PFSK-1 (cell line): ENCODE measurements at regions not wholly inside any gene's neighbourhood (a gene's known extent, or its start where the extent isn't known, plus 50 kb on each side); places are given as distances from the start of the nearest gene placed in this dataset.

ENCODE experiments used
- POLR2AphosphoS5 ChIP-seq: IDR thresholded peaks from 2 replicates; pipeline ENCODE4 v1.6.1; 2012; ENCODE audit warnings: low read depth, mild to moderate bottlenecking, control low read depth, low read length, moderate library complexity
- TAF1 ChIP-seq: IDR thresholded peaks from 2 replicates; pipeline ENCODE4 v1.6.1; 2012; ENCODE audit warnings: low read length, control low read depth, borderline replicate concordance; ENCODE audit not compliant: insufficient read depth
- TF ChIP-seq, protein P1 (sequence below), 2 experiments: IDR thresholded peaks; 2 replicates each; pipeline versions ENCODE4 v1.6.1 to v1.8.0; 2011 to 2012; ENCODE audit warnings: low read depth in 2 of 2, low read length in 2 of 2, control low read depth in 1 of 2, inconsistent platforms in 1 of 2, mild to moderate bottlenecking in 1 of 2, moderate library complexity in 1 of 2; ENCODE audit not compliant: insufficient read depth in 1 of 2

- TF ChIP-seq POLR2AphosphoS5, result no peak
- no peak for TF ChIP-seq TAF1
- TF ChIP-seq, protein P1, sequence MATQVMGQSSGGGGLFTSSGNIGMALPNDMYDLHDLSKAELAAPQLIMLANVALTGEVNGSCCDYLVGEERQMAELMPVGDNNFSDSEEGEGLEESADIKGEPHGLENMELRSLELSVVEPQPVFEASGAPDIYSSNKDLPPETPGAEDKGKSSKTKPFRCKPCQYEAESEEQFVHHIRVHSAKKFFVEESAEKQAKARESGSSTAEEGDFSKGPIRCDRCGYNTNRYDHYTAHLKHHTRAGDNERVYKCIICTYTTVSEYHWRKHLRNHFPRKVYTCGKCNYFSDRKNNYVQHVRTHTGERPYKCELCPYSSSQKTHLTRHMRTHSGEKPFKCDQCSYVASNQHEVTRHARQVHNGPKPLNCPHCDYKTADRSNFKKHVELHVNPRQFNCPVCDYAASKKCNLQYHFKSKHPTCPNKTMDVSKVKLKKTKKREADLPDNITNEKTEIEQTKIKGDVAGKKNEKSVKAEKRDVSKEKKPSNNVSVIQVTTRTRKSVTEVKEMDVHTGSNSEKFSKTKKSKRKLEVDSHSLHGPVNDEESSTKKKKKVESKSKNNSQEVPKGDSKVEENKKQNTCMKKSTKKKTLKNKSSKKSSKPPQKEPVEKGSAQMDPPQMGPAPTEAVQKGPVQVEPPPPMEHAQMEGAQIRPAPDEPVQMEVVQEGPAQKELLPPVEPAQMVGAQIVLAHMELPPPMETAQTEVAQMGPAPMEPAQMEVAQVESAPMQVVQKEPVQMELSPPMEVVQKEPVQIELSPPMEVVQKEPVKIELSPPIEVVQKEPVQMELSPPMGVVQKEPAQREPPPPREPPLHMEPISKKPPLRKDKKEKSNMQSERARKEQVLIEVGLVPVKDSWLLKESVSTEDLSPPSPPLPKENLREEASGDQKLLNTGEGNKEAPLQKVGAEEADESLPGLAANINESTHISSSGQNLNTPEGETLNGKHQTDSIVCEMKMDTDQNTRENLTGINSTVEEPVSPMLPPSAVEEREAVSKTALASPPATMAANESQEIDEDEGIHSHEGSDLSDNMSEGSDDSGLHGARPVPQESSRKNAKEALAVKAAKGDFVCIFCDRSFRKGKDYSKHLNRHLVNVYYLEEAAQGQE (IDR thresholded peaks at IDR 0.05; ENCODE audit: insufficient read depth in 1 of 2, low read depth in 2 of 2, low read length in 2 of 2), result no peak
Measured at GRCh38 chr22:47839595-47840227, 1077.3 kb downstream of the TBC1D22A start.
